HCT116 (cell line): ENCODE measurements at regions not wholly inside any gene's neighbourhood (a gene's known extent, or its start where the extent isn't known, plus 50 kb on each side); places are given as distances from the start of the nearest gene placed in this dataset.

Experiments
- ATAC-seq: fragments of 200-7000 bp; cut with Tn5 transposase; 2 replicates; pipeline ENCODE4 v1.9.1; 2020; ENCODE audit warnings: mild to moderate bottlenecking, moderate library complexity
- BruUV-seq: library from RNA; stranded (reverse); fragments of 400-500 nt; replicated peaks from 2 replicates; lab custom pipeline; 2021; lab: Mats Ljungman, UMichigan
- CTCF ChIA-PET: fragments of 300-600 bp; sonication (Branson Sonifier 250); formaldehyde crosslinking; loops from one replicate; lab custom pipeline; 2021; ENCODE audit warnings: antibody characterized with exemption; lab: Charles Lee
- POLR2A ChIA-PET: fragments of 300-600, 350-600 bp; sonication (Branson Sonifier 250); formaldehyde crosslinking; loops from one replicate; lab custom pipeline; 2021; ENCODE audit warnings: antibody characterized with exemption; lab: Charles Lee
- RAD21 ChIA-PET, 2 experiments: fragments of 300-600 bp; sonication (Branson Sonifier 250); formaldehyde crosslinking; loops; one replicate each; lab custom pipeline; 2023; ENCODE audit warnings: low total read pairs in 2 of 2; ENCODE audit not compliant: uncharacterized antibody in 2 of 2, unreplicated experiment in 2 of 2, low non-redundant PET in 1 of 2; lab: Charles Lee
- DNase-seq: peaks from one replicate; pipeline ENCODE4 v3.0.0-alpha.2; 2010; ENCODE audit warnings: low read depth, low spot score
- H2AFZ ChIP-seq: fragments of 200-600 bp; shearing (Covaris generic), sonication (generic); 2 replicates; pipeline ENCODE4 v1.6.1; 2017; ENCODE audit warnings: low read depth, mixed run types, mixed read lengths, antibody characterized with exemption, low read length; ENCODE audit not compliant: poor library complexity, severe bottlenecking
- H3K27ac ChIP-seq: 2 replicates; pipeline ENCODE4 v1.5.1; 2012; ENCODE audit warnings: low read depth, low read length
- H3K27me3 ChIP-seq: fragments of 200-600 bp; sonication (generic); 2 replicates; pipeline ENCODE4 v1.6.1; 2016; ENCODE audit warnings: mixed run types, low read length, mixed read lengths; ENCODE audit not compliant: insufficient read depth
- H3K36me3 ChIP-seq, 2 experiments: fragments of 200-500 bp in 1 of 2; fragments of 200-600 bp in 1 of 2; sonication (Bioruptor generic) in 1 of 2; sonication (generic) in 1 of 2; 2 replicates each; pipeline versions ENCODE4 v1.5.1 to v1.6.1; 2014 to 2016; ENCODE audit warnings: low read length in 2 of 2, inconsistent platforms in 1 of 2, mixed read lengths in 1 of 2, mixed run types in 1 of 2; ENCODE audit not compliant: insufficient read depth in 2 of 2, control insufficient read depth in 1 of 2
- H3K4me1 ChIP-seq, 2 experiments: fragments of 200-600 bp in 1 of 2; sonication (generic) in 1 of 2; 2 replicates each; pipeline versions ENCODE4 v1.5.1 to v1.6.1; 2012 to 2017; ENCODE audit warnings: low read length in 2 of 2, inconsistent platforms in 1 of 2, mild to moderate bottlenecking in 1 of 2, mixed read lengths in 1 of 2, mixed run types in 1 of 2, moderate library complexity in 1 of 2; ENCODE audit not compliant: insufficient read depth in 2 of 2, control insufficient read depth in 1 of 2
- H3K4me2 ChIP-seq: fragments of 200-600 bp; sonication (generic); 2 replicates; pipeline ENCODE4 v1.6.1; 2017; ENCODE audit warnings: mixed run types, low read length, mixed read lengths
- H3K4me3 ChIP-seq, 2 experiments: fragments of 200-600 bp in 1 of 2; sonication (generic) in 1 of 2; replicated peaks in 1 of 2; 2 replicates each; pipeline ENCODE4 v1.5.1; 2011 to 2016; ENCODE audit warnings: low read length in 2 of 2, control low read depth in 1 of 2, low read depth in 1 of 2, mild to moderate bottlenecking in 1 of 2, mixed read lengths in 1 of 2, mixed run types in 1 of 2
- H3K79me2 ChIP-seq: fragments of 200-600 bp; sonication (generic); 2 replicates; pipeline ENCODE4 v1.6.1; 2017; ENCODE audit warnings: mild to moderate bottlenecking, mixed run types, low read length, moderate library complexity, mixed read lengths; ENCODE audit not compliant: insufficient read depth
- H3K9ac ChIP-seq: fragments of 200-600 bp; sonication (generic); 2 replicates; pipeline ENCODE4 v1.6.1; 2016; ENCODE audit warnings: low read length, mixed read lengths
- H3K9me2 ChIP-seq: fragments of 200-600 bp; sonication (generic), shearing (Covaris generic); 2 replicates; pipeline ENCODE4 v1.6.1; 2017; ENCODE audit warnings: mixed run types, mild to moderate bottlenecking, moderate library complexity; ENCODE audit not compliant: insufficient read depth
- H3K9me3 ChIP-seq, 2 experiments: fragments of 200-500 bp in 1 of 2; fragments of 200-600 bp in 1 of 2; sonication (Bioruptor generic) in 1 of 2; sonication (generic) in 1 of 2; 2 replicates each; pipeline ENCODE4 v1.6.1; 2014 to 2017; ENCODE audit warnings: low read length in 2 of 2, mixed read lengths in 2 of 2, inconsistent platforms in 1 of 2, low read depth in 1 of 2, mild to moderate bottlenecking in 1 of 2, mixed run types in 1 of 2, moderate library complexity in 1 of 2; ENCODE audit not compliant: control insufficient read depth in 1 of 2, insufficient read depth in 1 of 2
- H4K20me1 ChIP-seq: fragments of 200-600 bp; sonication (generic), shearing (Covaris generic); 2 replicates; pipeline ENCODE4 v1.6.1; 2017; ENCODE audit warnings: mixed run types, mild to moderate bottlenecking, moderate library complexity; ENCODE audit not compliant: insufficient read depth
- CBX3 ChIP-seq: IDR thresholded peaks from 2 replicates; pipeline ENCODE4 v1.6.1; 2012; ENCODE audit warnings: low read depth
- EGR1 ChIP-seq: IDR thresholded peaks from 2 replicates; pipeline ENCODE4 v1.6.1; 2012; ENCODE audit warnings: low read depth
- ELF1 ChIP-seq: IDR thresholded peaks from 2 replicates; pipeline ENCODE4 v1.6.1; 2012; ENCODE audit warnings: low read depth, borderline replicate concordance
- EZH2 ChIP-seq: fragments of 200-600 bp; sonication (generic); IDR thresholded peaks from 2 replicates; pipeline ENCODE4 v1.6.1; 2017; ENCODE audit warnings: antibody characterized with exemption, mixed run types
- POLR2A ChIP-seq: IDR thresholded peaks from 2 replicates; pipeline ENCODE4 v1.7.0; 2011; ENCODE audit warnings: borderline replicate concordance; ENCODE audit not compliant: insufficient read depth, insufficient read length; ENCODE audit errors: extremely low read depth
- RAD21 ChIP-seq: IDR thresholded peaks from 2 replicates; pipeline ENCODE4 v1.6.1; 2012; ENCODE audit warnings: low read depth, mild to moderate bottlenecking
- SP1 ChIP-seq: IDR thresholded peaks from 2 replicates; pipeline ENCODE4 v1.6.1; 2012; ENCODE audit warnings: low read depth
- SRF ChIP-seq: IDR thresholded peaks from 2 replicates; pipeline ENCODE4 v1.6.1; 2012; ENCODE audit warnings: low read depth
- YY1 ChIP-seq: IDR thresholded peaks from 2 replicates; pipeline ENCODE4 v1.6.1; 2011; ENCODE audit warnings: low read length, low read depth, moderate library complexity, mild to moderate bottlenecking; ENCODE audit not compliant: insufficient replicate concordance; ENCODE audit errors: extremely low read depth
- ZBTB33 ChIP-seq: IDR thresholded peaks from 2 replicates; pipeline ENCODE4 v1.6.1; 2011; ENCODE audit warnings: mild to moderate bottlenecking, low read length, moderate library complexity; ENCODE audit not compliant: insufficient replicate concordance; ENCODE audit errors: extremely low read depth
- ZFX ChIP-seq: fragments of 450-650 bp; IDR thresholded peaks from 2 replicates; pipeline ENCODE4 v1.6.1; 2017
- intact Hi-C: fragments of 100-400 bp; cut with micrococcal nuclease; formaldehyde crosslinking; loops from 2 replicates; pipeline ENCODE4 v1.10.0; 2022
- TF ChIP-seq, protein P1 (sequence below): IDR thresholded peaks from 2 replicates; pipeline ENCODE4 v1.6.1; 2012

DNA sequence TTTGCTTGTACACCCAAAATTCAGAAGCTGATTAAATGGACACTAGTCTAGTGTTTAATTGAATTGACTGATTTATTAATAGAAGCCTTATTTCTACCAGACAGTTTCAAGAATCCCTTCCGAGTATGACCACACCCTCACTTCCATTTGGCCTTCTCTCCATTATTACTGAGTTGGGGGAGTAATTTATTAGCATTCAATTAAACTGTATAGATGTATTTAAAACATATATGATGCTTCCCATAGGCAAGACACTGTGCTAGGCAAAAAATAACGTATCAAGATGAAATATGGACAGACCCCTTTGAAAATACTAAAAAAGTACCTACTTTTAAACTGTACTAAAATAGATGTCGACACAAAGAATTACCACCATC, 112.9 kb upstream of the PHACTR1 start:
- RAD21 ChIA-PET, result no interaction called here
- BruUV-seq, result no TSS peak
- no peak overlapping the region for H3K27ac ChIP-seq
- no peaks in the 10 kb centered on the region for H3K36me3 ChIP-seq
- no peaks in the 10 kb centered on the region for H3K27me3 ChIP-seq
- no peak overlapping the region for H3K4me2 ChIP-seq
- no peak overlapping the region for H3K9ac ChIP-seq
- DNase-seq (no peak), ATAC-seq (no peak)
- H3K9me3 ChIP-seq, result no peaks in the 10 kb centered on the region
- H3K9me2 ChIP-seq, result no peaks in the 10 kb centered on the region
- TF ChIP-seq EGR1 (no peak), YY1 (no peak), CBX3 (no peak), SRF (no peak), ZFX (no peak), ZBTB33 (no peak), SP1 (no peak), POLR2A (no peak), ELF1 (no peak), RAD21 (no peak), EZH2 (no peak)
- TF ChIP-seq, protein P1, sequence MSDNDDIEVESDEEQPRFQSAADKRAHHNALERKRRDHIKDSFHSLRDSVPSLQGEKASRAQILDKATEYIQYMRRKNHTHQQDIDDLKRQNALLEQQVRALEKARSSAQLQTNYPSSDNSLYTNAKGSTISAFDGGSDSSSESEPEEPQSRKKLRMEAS, result no peak
- POLR2A ChIA-PET, result no interaction called here
- H3K4me1 ChIP-seq, result no peaks in the 10 kb centered on the region; a peak in 1 of 4 replicates
- no peak overlapping the region for H2AFZ ChIP-seq
- no peaks in the 10 kb centered on the region for H3K79me2 ChIP-seq
- CTCF ChIA-PET, result interaction anchor here (0.6 to 2.6 kb wide), 7 partner anchors 207 to 1022 kb away, joined by 3 to 31 read pairs (median 3); partner anchors contain the start of gene EDN1
- H3K4me3 ChIP-seq, result no peak overlapping the region
- H4K20me1 ChIP-seq, result no peaks in the 10 kb centered on the region
- intact Hi-C loops, result loop anchor here (1.0 to 2.0 kb wide), 2 partner anchors 369 to 454 kb away; no protein-coding TSS in a partner anchor
